Endothelial cell of umbilical vein (primary cell): ENCODE measurements at regions not wholly inside any gene's neighbourhood (a gene's known extent, or its start where the extent isn't known, plus 50 kb on each side); places are given as distances from the start of the nearest gene placed in this dataset.

ENCODE experiments used
- GATA2 ChIP-seq: IDR thresholded peaks from 2 replicates; pipeline ENCODE4 v1.7.0; 2011; ENCODE audit warnings: low read depth, mild to moderate bottlenecking, moderate library complexity, mixed read lengths, low read length; ENCODE audit not compliant: insufficient read length, insufficient read depth
- MYC ChIP-seq: IDR thresholded peaks from one replicate; pipeline ENCODE4 v1.6.1; 2011; ENCODE audit warnings: mild to moderate bottlenecking, low read depth, low read length

DNA sequence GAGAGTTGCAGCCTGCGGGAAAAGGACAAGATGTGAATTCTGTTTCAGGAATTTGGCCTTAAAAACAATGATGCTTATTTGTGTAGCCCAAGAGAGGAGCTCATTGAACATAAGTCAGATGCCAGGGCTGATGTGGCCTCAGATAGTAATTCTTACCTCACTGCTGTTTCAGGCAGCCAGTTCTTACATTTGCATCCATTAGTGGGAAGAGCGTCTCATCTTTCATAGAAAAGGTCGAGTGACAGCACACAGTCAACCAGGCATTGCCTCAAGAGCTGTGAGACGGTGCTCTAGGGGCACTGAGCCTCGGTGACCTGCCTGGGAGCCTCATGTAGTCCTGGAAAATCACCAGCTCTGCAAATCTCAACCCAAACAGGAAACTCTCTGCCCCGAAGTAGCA, 174.9 kb upstream of the FRG1 start:
- TF ChIP-seq GATA2 (no peak), MYC (no peak)
